NCI-H460 (cell line): ENCODE measurements at regions not wholly inside any gene's neighbourhood (a gene's known extent, or its start where the extent isn't known, plus 50 kb on each side); places are given as distances from the start of the nearest gene placed in this dataset.

Experiments
- DNase-seq: peaks from one replicate; pipeline ENCODE4 v3.0.0-alpha.2; 2016; ENCODE audit warnings: low read depth; ENCODE audit errors: extremely low read depth

GRCh38 chr1:229817936-229818335 is 191.9 kb downstream of the URB2 start:
- DNase-seq: no peak

- DNase-seq: no peak
These were observed 193.0 kb downstream of the URB2 start for GRCh38 chr1:229819091-229819490.

- DNase-seq: no peak
These were observed 196.0 kb downstream of the URB2 start for GRCh38 chr1:229822026-229822425.

- no peak for DNase-seq
These were observed 199.0 kb downstream of the URB2 start for GRCh38 chr1:229825042-229825441.

GRCh38 chr1:229828461-229828860 is 202.4 kb downstream of the URB2 start:
- DNase-seq: no peak

- no peak for DNase-seq
These were observed 206.6 kb downstream of the URB2 start for GRCh38 chr1:229832695-229833094.

- DNase-seq: no peak
These were observed 208.2 kb downstream of the URB2 start for GRCh38 chr1:229834230-229834629.

- no peak for DNase-seq
These were observed 209.2 kb downstream of the URB2 start for GRCh38 chr1:229835226-229835625.

GRCh38 chr1:229836324-229836723 is 210.3 kb downstream of the URB2 start:
- DNase-seq: no peak

GRCh38 chr1:229838204-229838603 is 212.2 kb downstream of the URB2 start:
- DNase-seq: no peak

GRCh38 chr1:229839800-229840199 is 213.8 kb downstream of the URB2 start:
- no peak for DNase-seq

- DNase-seq: no peak
These were observed 215.2 kb downstream of the URB2 start for GRCh38 chr1:229841230-229841629.

GRCh38 chr1:229842302-229843255 is 216.5 kb downstream of the URB2 start:
- DNase-seq: no peak

GRCh38 chr1:229843627-229844238 is 217.7 kb downstream of the URB2 start:
- peak; percentile 28 for DNase-seq

GRCh38 chr1:229844675-229845074 is 218.6 kb downstream of the URB2 start:
- DNase-seq: no peak

GRCh38 chr1:229845410-229846138 is 219.5 kb downstream of the URB2 start:
- DNase-seq: no peak

GRCh38 chr1:229846351-229846750 is 220.3 kb downstream of the URB2 start:
- DNase-seq: no peak

GRCh38 chr1:229848752-229849677 is 218.0 kb upstream of the GALNT2 start:
- DNase-seq: peak; percentile 50

- no peak for DNase-seq
These were observed 215.5 kb upstream of the GALNT2 start for GRCh38 chr1:229851511-229851910.

GRCh38 chr1:229853751-229854150 is 213.3 kb upstream of the GALNT2 start:
- DNase-seq: no peak
